ENCODE measurements at regions not wholly inside any gene's neighbourhood (a gene's known extent, or its start where the extent isn't known, plus 50 kb on each side); places are given as distances from the start of the nearest gene placed in this dataset.
"Not testable (repeated sequence)": the region's sequence is repeated elsewhere in the genome, so short reads cannot be mapped to it uniquely, and the experiment has no call there.

GRCh38 chr20:26094498-26094897 lies 397.8 kb upstream of the ZNF337 start:
- DNase-seq, result not testable (repeated sequence)

GRCh38 chr20:26091921-26092320 lies 395.3 kb upstream of the ZNF337 start:
- not testable (repeated sequence) for DNase-seq

DNA sequence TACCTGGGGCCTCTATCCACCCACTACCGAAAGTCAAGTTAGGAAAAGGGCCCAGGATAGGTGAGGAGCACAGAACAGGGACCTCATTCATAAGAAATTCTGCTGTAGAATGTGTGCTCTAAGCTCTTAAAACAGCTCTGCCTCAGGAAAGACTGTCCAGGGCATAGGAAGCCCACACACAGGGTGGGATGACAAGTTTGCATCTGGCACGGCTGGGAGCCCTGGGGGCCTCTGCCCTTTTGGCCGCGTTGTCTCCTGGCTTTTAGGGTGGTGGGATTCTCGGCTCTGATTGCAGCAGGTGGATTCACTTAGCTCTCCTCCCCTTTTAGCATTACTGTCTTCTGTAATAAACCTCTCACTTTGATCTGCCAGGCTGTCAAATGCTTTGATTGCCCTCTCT lies 389.5 kb upstream of the ZNF337 start:
- not testable (repeated sequence) for DNase-seq

GRCh38 chr20:26073972-26074371 lies 377.3 kb upstream of the ZNF337 start:
- not testable (repeated sequence) for DNase-seq

GRCh38 chr20:26059324-26059723 lies 362.7 kb upstream of the ZNF337 start:
- DNase-seq, result not testable (repeated sequence)

GRCh38 chr20:26058446-26058845 lies 361.8 kb upstream of the ZNF337 start:
- DNase-seq, result not testable (repeated sequence)

DNA sequence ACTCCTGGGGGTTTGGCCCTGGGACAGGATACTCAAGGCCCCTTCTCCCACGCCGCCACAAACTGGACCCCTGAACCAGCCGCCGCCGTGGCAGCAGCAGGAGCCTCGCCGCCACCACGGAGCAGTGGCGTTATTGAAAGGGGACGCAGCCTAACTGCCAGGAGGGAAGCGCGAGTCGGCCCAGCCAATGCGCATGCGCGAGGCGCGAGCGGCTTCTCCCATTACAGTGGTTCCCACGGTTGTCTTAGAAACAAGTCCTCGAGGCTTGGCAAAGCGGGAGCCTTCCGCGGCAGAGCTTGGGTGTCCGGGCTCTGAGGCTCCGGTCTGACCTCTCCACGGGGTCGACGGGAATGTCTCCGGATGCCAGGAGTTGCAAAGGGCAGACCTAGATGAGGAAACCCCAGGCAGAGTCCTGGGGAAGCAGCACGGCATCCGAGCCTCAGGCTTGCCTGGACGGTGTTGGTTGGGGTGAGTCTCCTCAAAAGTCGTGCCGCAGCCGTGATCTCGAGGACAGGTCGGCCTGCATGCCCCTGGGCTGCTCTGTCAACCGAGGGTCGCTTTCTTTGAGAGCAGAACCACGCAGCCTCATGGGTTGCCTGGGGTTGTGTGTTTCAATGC lies 360.6 kb upstream of the ZNF337 start:
- DNase-seq, result not testable (repeated sequence)

DNA sequence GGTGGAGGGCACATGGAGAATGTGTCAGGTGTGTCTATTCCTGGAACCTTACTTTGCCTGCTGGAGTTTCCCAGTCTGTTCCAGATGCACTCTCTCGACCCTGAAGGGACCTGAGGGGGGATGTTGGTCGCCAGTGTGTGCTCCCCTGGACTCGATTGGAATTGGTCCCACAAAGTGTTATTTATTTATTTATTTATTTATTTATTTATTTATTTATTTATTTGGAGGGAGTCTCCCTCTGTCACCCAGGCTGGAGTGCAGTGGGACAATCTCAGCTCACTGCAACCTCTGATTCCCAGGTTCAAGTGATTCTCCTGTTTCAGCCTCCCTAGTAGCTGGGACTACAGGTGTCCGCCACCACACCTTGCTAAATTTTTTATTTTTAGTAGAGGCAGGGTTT lies 329.1 kb upstream of the ZNF337 start:
- DNase-seq, result not testable (repeated sequence)

DNA sequence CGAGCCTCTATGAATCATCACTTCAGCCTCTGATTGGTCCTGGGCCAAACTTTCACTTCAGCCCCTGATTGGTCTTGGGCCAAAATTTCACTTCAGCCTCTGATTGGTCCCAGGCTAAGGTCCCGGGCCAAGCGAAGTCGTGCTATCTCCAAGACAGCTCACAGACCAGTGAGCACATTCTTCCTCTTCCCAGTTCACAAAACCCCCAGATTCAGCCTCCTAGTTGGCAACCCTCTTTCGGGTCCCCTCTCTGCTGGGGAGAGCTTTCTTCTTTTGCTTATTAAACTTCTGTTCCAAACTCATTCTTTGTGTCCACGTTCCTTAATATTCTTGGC lies 314.3 kb upstream of the ZNF337 start:
- not testable (repeated sequence) for DNase-seq

DNA sequence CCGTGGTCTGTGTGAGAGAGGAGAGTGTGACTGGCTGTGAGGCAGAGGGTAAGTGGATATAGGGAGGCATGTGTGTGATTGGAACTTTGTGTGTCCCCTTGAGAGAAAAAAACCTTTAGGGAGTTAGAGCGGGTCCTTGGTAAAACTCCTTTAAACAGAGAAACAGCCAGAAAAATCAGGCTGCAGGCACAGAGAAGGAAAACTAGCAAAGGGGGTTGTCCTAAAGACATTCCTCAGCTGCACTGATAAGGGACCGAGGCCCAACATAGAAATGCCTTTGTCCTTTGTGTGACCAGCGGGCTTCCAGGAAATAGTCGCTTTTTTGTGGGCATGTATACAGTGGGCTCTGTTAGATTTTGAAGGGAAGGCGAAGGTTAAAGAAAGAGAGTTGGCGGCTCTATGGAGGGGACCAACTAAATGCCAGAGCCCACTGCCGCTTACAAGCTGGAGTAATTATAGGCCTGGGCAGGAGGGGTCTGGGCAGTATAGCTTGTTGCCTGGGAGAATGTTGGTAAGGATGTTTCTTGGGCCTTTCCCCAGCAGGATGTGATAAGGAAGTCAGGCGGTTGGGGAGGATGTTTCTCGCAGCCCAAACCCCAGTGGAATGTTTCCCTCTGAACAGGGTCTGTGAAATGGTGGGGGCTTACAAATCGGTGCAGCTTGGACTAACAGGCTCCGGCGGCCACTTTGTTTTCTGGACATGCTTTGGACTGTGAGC lies 313.7 kb upstream of the ZNF337 start:
- DNase-seq, result peak in 6 of 14 donors; percentile 4 to 41 (median 24)

DNA sequence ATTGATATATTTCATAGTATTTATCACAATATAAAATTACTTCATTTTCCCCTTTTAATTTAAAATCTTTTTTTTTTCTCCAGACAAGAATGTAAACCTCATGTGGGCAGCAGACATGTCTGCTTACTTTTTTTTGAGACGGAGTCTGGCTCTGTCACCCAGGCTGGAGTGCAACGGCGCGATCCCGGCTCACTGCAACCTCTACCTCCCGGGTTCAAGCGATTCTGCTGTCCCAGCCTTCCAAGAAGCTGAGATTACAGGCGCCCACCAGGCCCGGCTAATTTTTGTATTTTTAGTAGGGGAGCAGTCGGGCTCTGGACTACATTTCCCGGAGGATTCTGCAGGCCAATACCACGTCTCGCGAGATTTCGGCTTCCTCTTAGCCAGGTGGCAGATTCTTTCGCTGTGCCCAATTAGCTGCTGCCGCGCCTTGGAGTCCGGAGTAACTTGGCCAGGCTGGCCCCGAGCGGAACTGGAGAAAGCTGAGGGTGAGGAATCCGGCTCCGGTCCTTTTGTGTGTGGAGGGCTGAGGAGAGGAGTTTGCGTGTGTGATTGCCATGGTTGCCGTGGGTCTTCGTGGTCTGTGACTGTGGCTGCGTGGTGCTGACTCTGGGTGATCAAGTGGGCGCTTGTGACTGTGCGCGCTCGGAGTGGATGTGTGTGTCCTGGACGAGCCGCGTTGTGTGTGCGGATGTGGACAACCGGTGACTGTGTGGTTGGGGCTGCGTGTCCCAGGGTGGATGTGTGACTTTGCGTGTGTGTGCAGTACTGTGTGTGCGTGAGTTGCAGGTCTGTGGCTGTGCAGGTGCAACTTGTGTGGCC lies 313.0 kb upstream of the ZNF337 start:
- DNase-seq, result peak in 13 of 14 donors; percentile 12 to 80 (median 63)

GRCh38 chr20:26008026-26008425 lies 311.4 kb upstream of the ZNF337 start:
- not testable (repeated sequence) for DNase-seq

- not testable (repeated sequence) for DNase-seq
Observed at GRCh38 chr20:26006164-26006563, 309.5 kb upstream of the ZNF337 start.

- DNase-seq, result not testable (repeated sequence)
Observed at GRCh38 chr20:26003959-26004358, 307.3 kb upstream of the ZNF337 start.

DNA sequence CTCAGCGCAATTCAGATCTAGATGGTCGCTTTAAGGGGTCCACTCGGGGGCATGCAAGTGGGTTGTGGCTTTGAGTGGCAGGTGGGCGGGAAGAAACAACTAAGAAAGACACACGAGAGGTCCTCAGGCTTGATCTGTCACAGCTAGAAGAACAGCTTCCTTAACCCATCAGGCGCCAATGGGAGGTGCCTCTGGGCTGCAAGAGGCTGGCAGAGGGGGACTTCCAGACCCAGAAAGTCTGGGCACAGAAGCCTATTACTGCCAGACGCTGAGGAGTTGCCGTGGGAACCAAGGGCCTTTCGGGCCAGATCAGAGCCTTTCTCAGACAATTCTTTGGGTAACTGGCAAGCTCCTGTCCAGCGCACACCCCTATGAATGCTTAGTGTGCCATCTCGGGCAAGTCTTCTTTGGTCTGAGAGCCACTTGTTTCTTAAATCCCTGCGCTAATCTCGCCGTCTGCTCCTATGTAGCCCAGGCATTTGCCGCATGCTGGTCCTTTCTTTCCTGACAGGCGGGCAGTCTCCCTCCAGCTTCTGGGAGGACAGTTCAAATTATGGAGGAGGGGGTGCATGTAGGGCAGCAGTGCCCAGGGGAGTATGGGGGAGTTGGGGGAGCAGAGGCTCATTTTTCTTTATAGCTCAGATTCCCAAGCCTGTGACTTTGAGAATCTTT lies 300.9 kb upstream of the ZNF337 start:
- DNase-seq, result not testable (repeated sequence)

DNA sequence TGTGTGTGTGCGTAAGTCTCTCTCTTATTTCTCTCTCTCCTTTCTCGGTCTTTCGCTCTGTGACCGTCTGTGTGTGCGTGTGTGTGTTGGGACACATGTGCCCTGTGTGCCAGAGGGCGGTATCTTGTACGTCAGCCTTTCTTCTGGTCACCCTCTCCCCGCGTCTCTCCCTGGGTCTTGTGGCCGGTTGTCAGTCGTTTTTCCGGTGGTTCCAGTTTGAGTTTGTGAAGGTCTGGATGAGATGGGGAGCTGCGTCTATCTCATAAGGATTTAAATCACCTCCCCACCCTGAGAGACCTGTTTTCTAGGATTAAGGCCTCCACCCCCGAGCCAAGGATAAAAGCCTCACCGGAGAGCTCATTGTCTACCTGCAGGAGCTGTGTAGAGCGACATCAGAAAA lies 295.5 kb upstream of the ZNF337 start:
- DNase-seq, result no peak

- DNase-seq, result no peak
Observed at GRCh38 chr20:25991756-25992130, 295.1 kb upstream of the ZNF337 start.

GRCh38 chr20:25991051-25991755 lies 294.6 kb upstream of the ZNF337 start:
- no peak for DNase-seq

DNA sequence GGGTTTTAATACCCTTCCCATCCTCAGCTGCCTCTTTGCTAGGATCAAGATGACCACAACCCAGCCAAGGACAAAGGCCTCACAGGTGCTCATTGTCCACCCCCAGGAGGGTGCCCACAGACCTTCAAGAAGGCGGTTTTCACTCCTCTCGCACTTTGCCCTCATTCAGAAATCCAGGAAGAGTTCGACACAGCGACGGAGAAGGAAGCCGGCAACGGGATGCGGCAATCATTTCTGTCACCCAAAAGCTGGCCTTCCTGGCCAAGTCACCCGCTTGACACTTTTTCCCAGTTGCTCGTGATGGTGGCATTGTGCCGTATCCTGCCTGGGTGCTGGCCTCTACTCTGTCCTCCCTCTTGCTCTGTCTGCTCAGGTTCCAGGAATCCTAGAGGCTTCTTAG lies 293.0 kb upstream of the ZNF337 start:
- not testable (repeated sequence) for DNase-seq

DNA sequence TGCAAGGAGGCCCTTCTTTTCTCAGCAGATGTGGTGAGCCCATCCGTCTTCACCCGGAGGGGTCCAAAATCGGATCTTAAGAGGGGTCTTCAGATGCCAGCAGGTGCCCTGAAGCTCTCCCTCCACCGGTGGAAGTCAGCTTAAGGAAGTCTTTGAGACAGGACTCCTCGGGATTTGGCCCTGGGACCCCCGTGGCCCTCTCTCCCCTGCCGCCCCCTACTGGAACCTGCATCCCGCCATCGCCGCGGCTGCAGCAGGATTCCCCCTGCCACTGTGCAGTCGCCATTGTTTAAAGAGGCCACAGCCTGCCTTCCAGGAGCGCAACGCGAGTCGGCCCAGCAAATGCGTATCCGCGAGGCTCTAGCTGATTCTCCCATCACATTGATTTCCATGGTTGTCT lies 292.5 kb upstream of the ZNF337 start:
- DNase-seq, result no peak

- not testable (repeated sequence) for DNase-seq
Observed at GRCh38 chr20:25987928-25988560, 291.4 kb upstream of the ZNF337 start.
